Neuronal stem cell (in vitro differentiated cells): ENCODE measurements at regions not wholly inside any gene's neighbourhood (a gene's known extent, or its start where the extent isn't known, plus 50 kb on each side); places are given as distances from the start of the nearest gene placed in this dataset.

Source experiments
- DNase-seq: peaks from one replicate; pipeline ENCODE4 v3.0.0-alpha.2; 2013; ENCODE audit warnings: low spot score
- H2AFZ ChIP-seq: one replicate; pipeline ENCODE4 v1.6.1; 2013; ENCODE audit warnings: mild to moderate bottlenecking, low read length, inconsistent platforms
- H2AK5ac ChIP-seq: 2 replicates; pipeline ENCODE4 v1.6.1; 2013; ENCODE audit warnings: low read depth, mild to moderate bottlenecking, inconsistent platforms, low read length, moderate library complexity, mixed read lengths
- H2BK120ac ChIP-seq: 2 replicates; pipeline ENCODE4 v1.6.1; 2013; ENCODE audit warnings: low read depth, mild to moderate bottlenecking, inconsistent platforms, low read length, moderate library complexity, mixed read lengths
- H2BK12ac ChIP-seq: one replicate; pipeline ENCODE4 v1.6.1; 2013; ENCODE audit warnings: low read length, inconsistent platforms
- H2BK15ac ChIP-seq: 2 replicates; pipeline ENCODE4 v1.6.1; 2013; ENCODE audit warnings: mild to moderate bottlenecking, low read length, inconsistent platforms, mixed read lengths
- H2BK5ac ChIP-seq: one replicate; pipeline ENCODE4 v1.6.1; 2013; ENCODE audit warnings: inconsistent platforms, mild to moderate bottlenecking, low read length, moderate library complexity
- H3K14ac ChIP-seq: one replicate; pipeline ENCODE4 v1.6.1; 2013; ENCODE audit warnings: low read length, inconsistent platforms
- H3K18ac ChIP-seq: 2 replicates; pipeline ENCODE4 v1.6.1; 2013; ENCODE audit warnings: low read length, inconsistent platforms
- H3K23ac ChIP-seq: 2 replicates; pipeline ENCODE4 v1.6.1; 2013; ENCODE audit warnings: low read depth, mild to moderate bottlenecking, mixed read lengths, low read length, inconsistent platforms; ENCODE audit not compliant: poor library complexity
- H3K27ac ChIP-seq: replicated peaks from 3 replicates; pipeline ENCODE4 v1.5.1; 2013; ENCODE audit warnings: low read length, inconsistent platforms
- H3K27me3 ChIP-seq, 3 experiments: 2 replicates each; pipeline ENCODE4 v1.6.1; 2013; ENCODE audit warnings: low read length in 3 of 3, mild to moderate bottlenecking in 2 of 3, inconsistent platforms in 1 of 3, low read depth in 1 of 3, mixed read lengths in 1 of 3, moderate library complexity in 1 of 3; ENCODE audit not compliant: control insufficient read depth in 3 of 3, insufficient read depth in 3 of 3
- H3K36me3 ChIP-seq, 2 donors: replicated peaks in 1 of 2; 2 replicates each; pipeline ENCODE4 v1.6.1; 2013; ENCODE audit warnings: low read length in 2 of 2; ENCODE audit not compliant: control insufficient read depth in 2 of 2, insufficient read depth in 2 of 2
- H3K4ac ChIP-seq: 2 replicates; pipeline ENCODE4 v1.6.1; 2013; ENCODE audit warnings: inconsistent platforms, mild to moderate bottlenecking, low read length, moderate library complexity
- H3K4me1 ChIP-seq, 2 donors: 1 replicate in 1 of 2; 2 replicates in 1 of 2; pipeline ENCODE4 v1.6.1; 2013; ENCODE audit warnings: low read length in 2 of 2, low read depth in 1 of 2; ENCODE audit not compliant: control insufficient read depth in 2 of 2, insufficient read depth in 1 of 2
- H3K4me2 ChIP-seq: one replicate; pipeline ENCODE4 v1.6.1; 2013; ENCODE audit warnings: mild to moderate bottlenecking, low read length, inconsistent platforms; ENCODE audit not compliant: insufficient read depth, poor library complexity, severe bottlenecking
- H3K4me3 ChIP-seq, 2 donors: 2 replicates each; pipeline ENCODE4 v1.5.1; 2013; ENCODE audit warnings: low read length in 2 of 2, mild to moderate bottlenecking in 2 of 2, inconsistent platforms in 1 of 2, moderate library complexity in 1 of 2
- H3K79me1 ChIP-seq: one replicate; pipeline ENCODE4 v1.6.1; 2013; ENCODE audit warnings: low read depth, mild to moderate bottlenecking, inconsistent platforms, low read length, moderate library complexity
- H3K9ac ChIP-seq: one replicate; pipeline ENCODE4 v1.6.1; 2013; ENCODE audit warnings: mild to moderate bottlenecking, low read depth, low read length, inconsistent platforms; ENCODE audit not compliant: poor library complexity
- H3K9me3 ChIP-seq, 2 donors: replicated peaks in 1 of 2; 2 replicates each; pipeline versions ENCODE3 to v1.6.1; 2013; ENCODE audit warnings: low read length in 2 of 2, mild to moderate bottlenecking in 2 of 2, inconsistent platforms in 1 of 2, low read depth in 1 of 2, mixed read lengths in 1 of 2, moderate library complexity in 1 of 2; ENCODE audit not compliant: control insufficient read depth in 2 of 2, insufficient read depth in 1 of 2
- H4K8ac ChIP-seq: one replicate; pipeline ENCODE4 v1.6.1; 2013; ENCODE audit warnings: low read depth, mild to moderate bottlenecking, inconsistent platforms, low read length, moderate library complexity
- H4K91ac ChIP-seq: one replicate; pipeline ENCODE4 v1.6.1; 2013; ENCODE audit warnings: low read length, low read depth, mild to moderate bottlenecking, inconsistent platforms; ENCODE audit not compliant: poor library complexity
- WGBS, 2 donors: extraction: QIAGEN DNeasy Blood & Tissue Kit; methylation state at CpG; one replicate each; pipeline ENCODE4 v1.1.7; 2013; ENCODE audit warnings: missing lambda C conversion rate in 2 of 2, mixed read lengths in 1 of 2; ENCODE audit not compliant: insufficient read length in 2 of 2, insufficient replicate concordance in 1 of 2; ENCODE audit errors: extremely low coverage in 2 of 2; 5-methylcytosine and 5-hydroxymethylcytosine counted together

GRCh38 chr10:80861882-80862281, 324.2 kb downstream of the SH2D4B start:
- Histone ChIP-seq H3K4me2 (no peak overlapping the region), H3K18ac (no peak overlapping the region), H4K91ac (no peak overlapping the region), H3K9me3 (no peaks in the 10 kb centered on the region), H2AFZ (no peak overlapping the region), H3K27ac (no peak overlapping the region), H3K4ac (no peak overlapping the region), H2AK5ac (no peak overlapping the region), H2BK15ac (no peak overlapping the region), H3K4me3 (no peak overlapping the region), H3K23ac (no peak overlapping the region), H2BK120ac (no peak overlapping the region), H3K9ac (no peak overlapping the region), H3K36me3 (no peaks in the 10 kb centered on the region), H3K27me3 (no peaks in the 10 kb centered on the region), H3K4me1 (no peaks in the 10 kb centered on the region), H3K79me1 (no peaks in the 10 kb centered on the region), H2BK12ac (no peak overlapping the region), H4K8ac (no peak overlapping the region), H2BK5ac (no peak overlapping the region), H3K14ac (no peak overlapping the region)
- DNase-seq = no peak

GRCh38 chr10:80870282-80870681, 332.6 kb downstream of the SH2D4B start:
- no peak overlapping the region for H3K4me2 ChIP-seq
- no peak overlapping the region for H3K4me3 ChIP-seq
- H2AFZ ChIP-seq = no peak overlapping the region
- no peak for DNase-seq
- no peak overlapping the region for H4K91ac ChIP-seq
- no peak overlapping the region for H3K18ac ChIP-seq
- no peak overlapping the region for H2AK5ac ChIP-seq
- H3K9me3 ChIP-seq = no peaks in the 10 kb centered on the region
- H2BK120ac ChIP-seq = no peak overlapping the region
- no peak overlapping the region for H4K8ac ChIP-seq
- no peaks in the 10 kb centered on the region for H3K4me1 ChIP-seq
- H3K14ac ChIP-seq = no peak overlapping the region
- H2BK12ac ChIP-seq = no peak overlapping the region
- no peaks in the 10 kb centered on the region for H3K36me3 ChIP-seq
- no peak overlapping the region for H3K4ac ChIP-seq
- no peaks in the 10 kb centered on the region for H3K27me3 ChIP-seq
- H3K27ac ChIP-seq = no peak overlapping the region
- no CpG with 5 or more reads among the region's 1 CpG for WGBS, 2 donors
- H2BK5ac ChIP-seq = no peak overlapping the region
- H3K23ac ChIP-seq = no peak overlapping the region
- H2BK15ac ChIP-seq = no peak overlapping the region
- no peak overlapping the region for H3K9ac ChIP-seq
- H3K79me1 ChIP-seq = no peaks in the 10 kb centered on the region

- no peak overlapping the region for H2BK15ac ChIP-seq
- no peak overlapping the region for H2AK5ac ChIP-seq
- no peak overlapping the region for H3K14ac ChIP-seq
- H3K4me2 ChIP-seq = no peak overlapping the region
- no peak overlapping the region for H3K18ac ChIP-seq
- H3K4me3 ChIP-seq = no peak overlapping the region
- no peak overlapping the region for H3K9ac ChIP-seq
- H3K36me3 ChIP-seq = no peaks in the 10 kb centered on the region
- H3K4me1 ChIP-seq = no peaks in the 10 kb centered on the region
- H3K79me1 ChIP-seq = no peaks in the 10 kb centered on the region
- no peak overlapping the region for H4K8ac ChIP-seq
- no peak overlapping the region for H2BK12ac ChIP-seq
- no peak for DNase-seq
- no peak overlapping the region for H3K27ac ChIP-seq
- no peak overlapping the region for H3K23ac ChIP-seq
- no peak overlapping the region for H2BK120ac ChIP-seq
- no peaks in the 10 kb centered on the region for H3K9me3 ChIP-seq
- H2BK5ac ChIP-seq = no peak overlapping the region
- no peaks in the 10 kb centered on the region for H3K27me3 ChIP-seq
- H4K91ac ChIP-seq = no peak overlapping the region
- no peak overlapping the region for H3K4ac ChIP-seq
- H2AFZ ChIP-seq = no peak overlapping the region
Observed at GRCh38 chr10:80871083-80871482, 333.4 kb downstream of the SH2D4B start.

GRCh38 chr10:80878330-80878729, 340.6 kb downstream of the SH2D4B start:
- Histone ChIP-seq H3K18ac (no peak overlapping the region), H3K27me3 (no peaks in the 10 kb centered on the region), H3K4ac (no peak overlapping the region), H4K91ac (no peak overlapping the region), H2BK5ac (no peak overlapping the region), H2BK12ac (no peak overlapping the region), H3K9me3 (no peaks in the 10 kb centered on the region), H2BK120ac (no peak overlapping the region), H3K4me1 (no peaks in the 10 kb centered on the region), H3K9ac (no peak overlapping the region), H3K4me2 (no peak overlapping the region), H3K23ac (no peak overlapping the region), H4K8ac (no peak overlapping the region), H2AFZ (no peak overlapping the region), H3K79me1 (no peaks in the 10 kb centered on the region), H3K27ac (no peak overlapping the region), H3K14ac (no peak overlapping the region), H3K4me3 (no peak overlapping the region), H3K36me3 (no peaks in the 10 kb centered on the region), H2BK15ac (no peak overlapping the region), H2AK5ac (no peak overlapping the region)
- DNase-seq = no peak
- WGBS, 2 donors = no CpG with 5 or more reads among the region's 1 CpG
